Upper lobe of right lung (tissue), 1 donor: ENCODE measurements at regions not wholly inside any gene's neighbourhood (a gene's known extent, or its start where the extent isn't known, plus 50 kb on each side); places are given as distances from the start of the nearest gene placed in this dataset.
A peak's percentile ranks its signal among the peaks of the same experiment; 100 is the strongest.

Source experiments
- ATAC-seq: fragments of 200-7000 bp; cut with Tn5 transposase; one replicate; pipeline ENCODE4 v1.9.1; 2020; ENCODE audit warnings: mild to moderate bottlenecking, moderate library complexity
- DNase-seq: peaks from one replicate; pipeline ENCODE4 v3.0.0-alpha.2; 2020
- H3K27ac ChIP-seq: fragments of 200-600 bp; one replicate; pipeline ENCODE4 v1.8.0; 2022
- H3K27me3 ChIP-seq: fragments of 200-600 bp; one replicate; pipeline ENCODE4 v1.8.0; 2022; ENCODE audit warnings: mild to moderate bottlenecking
- H3K36me3 ChIP-seq: fragments of 200-600 bp; one replicate; pipeline ENCODE4 v1.8.0; 2022
- H3K4me1 ChIP-seq: fragments of 200-600 bp; one replicate; pipeline ENCODE4 v1.8.0; 2022
- H3K4me3 ChIP-seq: fragments of 200-600 bp; one replicate; pipeline ENCODE4 v1.8.0; 2022; ENCODE audit warnings: mild to moderate bottlenecking
- H3K9me3 ChIP-seq: fragments of 200-600 bp; one replicate; pipeline ENCODE4 v1.8.0; 2022
- CTCF ChIP-seq: fragments of 200-600 bp; IDR thresholded peaks from one replicate; pipeline ENCODE4 v1.8.0; 2022; ENCODE audit warnings: antibody characterized with exemption
- intact Hi-C: fragments of 100-400 bp; cut with DNase I; formaldehyde crosslinking; loops from one replicate; pipeline ENCODE4 v1.11.0; 2022
- donor health status: DM: no; HTN: yes; CAD: no; lungs with severe emphysema.

- TF ChIP-seq CTCF = no peak
- intact Hi-C loops = no loop called here
These were observed 1261.2 kb upstream of the B3GALT2 start for GRCh38 chr1:194447636-194448035.

DNA sequence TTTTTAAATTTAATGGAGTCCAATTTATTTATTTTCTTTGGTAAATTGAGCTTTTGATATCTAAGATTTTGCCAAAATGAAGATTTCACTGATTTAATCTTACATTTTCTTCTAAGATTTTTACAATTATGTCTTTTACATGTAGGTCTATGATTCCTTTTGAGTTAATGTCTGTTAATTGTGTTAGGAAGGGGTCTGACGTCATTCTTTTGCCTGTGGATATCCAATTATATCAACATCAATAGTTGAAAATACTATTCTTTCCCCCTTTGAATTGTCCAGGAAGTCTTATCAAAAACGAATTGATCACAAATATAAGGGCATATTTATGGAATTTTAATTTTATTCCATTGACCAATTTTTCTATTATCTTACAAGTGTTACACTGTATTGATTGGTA, 1258.8 kb upstream of the B3GALT2 start:
- ATAC-seq (no peak), DNase-seq (no peak)
- Histone ChIP-seq H3K4me3 (no peak overlapping the region), H3K36me3 (no peaks in the 10 kb centered on the region), H3K27ac (no peak overlapping the region), H3K9me3 (no peaks in the 10 kb centered on the region), H3K4me1 (no peaks in the 10 kb centered on the region), H3K27me3 (no peaks in the 10 kb centered on the region)
- intact Hi-C loops = no loop called here
- TF ChIP-seq CTCF = no peak

More at GRCh38 chr1:194447636-194448035, 1261.2 kb upstream of the B3GALT2 start:
- Histone ChIP-seq H3K4me3 (no peak overlapping the region), H3K36me3 (no peaks in the 10 kb centered on the region), H3K9me3 (no peaks in the 10 kb centered on the region), H3K4me1 (no peaks in the 10 kb centered on the region), H3K27ac (no peak overlapping the region), H3K27me3 (no peaks in the 10 kb centered on the region)
- ATAC-seq (no peak), DNase-seq (no peak)

DNA sequence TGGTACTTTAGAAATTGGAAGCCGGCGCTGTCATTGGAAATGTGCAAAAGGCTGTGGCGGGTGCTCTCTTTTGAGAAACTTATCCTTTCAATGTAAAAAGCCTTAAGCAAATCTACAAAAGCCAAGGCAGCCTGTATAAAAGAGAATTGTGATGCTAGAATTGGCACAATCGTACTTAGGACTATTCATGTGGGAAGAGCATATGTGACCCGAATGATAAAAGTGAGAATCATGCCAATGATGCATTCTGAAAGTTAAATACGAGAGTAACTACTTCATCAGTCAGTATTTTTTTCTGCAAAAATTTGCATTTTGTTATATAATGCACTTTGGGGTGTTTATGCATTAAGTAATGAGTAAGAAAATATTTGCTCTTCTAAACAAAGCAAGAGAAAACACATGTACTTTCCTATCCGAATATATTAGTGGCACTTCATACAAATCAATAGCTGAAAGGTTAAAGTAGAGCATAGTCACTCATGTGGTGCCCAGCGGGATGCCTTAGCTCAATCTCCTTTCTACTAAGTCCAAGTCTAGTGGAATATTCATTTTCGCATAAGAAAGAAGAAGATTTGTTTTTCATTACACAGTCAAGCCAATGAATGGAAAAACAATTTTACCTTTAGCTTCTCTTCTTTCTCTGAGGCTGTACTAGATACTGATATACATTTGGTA, 1256.6 kb upstream of the B3GALT2 start:
- TF ChIP-seq CTCF = no peak
- Histone ChIP-seq H3K36me3 (no peaks in the 10 kb centered on the region), H3K27ac (no peak overlapping the region), H3K27me3 (no peaks in the 10 kb centered on the region), H3K9me3 (no peaks in the 10 kb centered on the region), H3K4me1 (no peaks in the 10 kb centered on the region), H3K4me3 (no peak overlapping the region)
- no peak for DNase-seq
- intact Hi-C loops = no loop called here
- ATAC-seq = no peak

GRCh38 chr1:194437135-194437534, 1250.7 kb upstream of the B3GALT2 start:
- H3K27ac ChIP-seq = no peak overlapping the region
- H3K4me1 ChIP-seq = no peaks in the 10 kb centered on the region
- ATAC-seq = peak; percentile 13
- no peak for TF ChIP-seq CTCF
- DNase-seq = no peak
- no peaks in the 10 kb centered on the region for H3K9me3 ChIP-seq
- no peaks in the 10 kb centered on the region for H3K27me3 ChIP-seq
- H3K4me3 ChIP-seq = no peak overlapping the region
- no peaks in the 10 kb centered on the region for H3K36me3 ChIP-seq
- intact Hi-C loops = no loop called here

- DNase-seq (no peak), ATAC-seq (no peak)
- H3K4me1 ChIP-seq = no peaks in the 10 kb centered on the region
- no peak overlapping the region for H3K27ac ChIP-seq
- H3K36me3 ChIP-seq = no peaks in the 10 kb centered on the region
- no peak overlapping the region for H3K4me3 ChIP-seq
- no peaks in the 10 kb centered on the region for H3K27me3 ChIP-seq
- TF ChIP-seq CTCF = no peak
- no peaks in the 10 kb centered on the region for H3K9me3 ChIP-seq
- intact Hi-C loops = no loop called here
These were observed 1244.7 kb upstream of the B3GALT2 start for GRCh38 chr1:194431121-194431520.

- H3K4me1 ChIP-seq = no peaks in the 10 kb centered on the region
- intact Hi-C loops = no loop called here
- ATAC-seq (no peak), DNase-seq (no peak)
- H3K9me3 ChIP-seq = no peaks in the 10 kb centered on the region
- H3K27me3 ChIP-seq = no peaks in the 10 kb centered on the region
- no peak overlapping the region for H3K27ac ChIP-seq
- H3K4me3 ChIP-seq = no peak overlapping the region
- no peak for TF ChIP-seq CTCF
- no peaks in the 10 kb centered on the region for H3K36me3 ChIP-seq
These were observed 1234.3 kb upstream of the B3GALT2 start for GRCh38 chr1:194420706-194421105.
